ENCODE measurements at regions not wholly inside any gene's neighbourhood (a gene's known extent, or its start where the extent isn't known, plus 50 kb on each side); places are given as distances from the start of the nearest gene placed in this dataset.
"Not testable (repeated sequence)": the region's sequence is repeated elsewhere in the genome, so short reads cannot be mapped to it uniquely, and the experiment has no call there.

GRCh38 chr2:95755956-95756669, 164.3 kb downstream of the TRIM43 start:
- POLR2A ChIA-PET; H3K79me2 ChIP-seq (ENCODE audit: control insufficient read depth, insufficient read depth, low read length); intact Hi-C loops (cut with micrococcal nuclease); dilution Hi-C loops (cut with MboI; ENCODE audit: extremely low pct_ligation_motif_present, low sequenced_read_pairs); BruUV-seq (replicated peaks); H3K9me3 ChIP-seq (replicated peaks; ENCODE audit: control insufficient read depth, insufficient read depth, low read length); H3K4me1 ChIP-seq (ENCODE audit: control insufficient read depth, extremely low read depth, insufficient read depth, low read length); H3K4me3 ChIP-seq (replicated peaks in 1 of 3; ENCODE audit: insufficient read depth in 1 of 3, low read depth in 1 of 3, low read length in 3 of 3); H3K27me3 ChIP-seq (ENCODE audit: control insufficient read depth in 2 of 2, insufficient read depth in 2 of 2, low read length in 2 of 2); FAIRE-seq; DNase-seq (ENCODE audit: low read depth, low spot score); H3K9ac ChIP-seq (replicated peaks; ENCODE audit: extremely low read depth, insufficient read depth, low read length); H3K36me3 ChIP-seq (ENCODE audit: control insufficient read depth in 2 of 2, extremely low read depth in 1 of 2, insufficient read depth in 2 of 2, low read length in 2 of 2); H3K27ac ChIP-seq (ENCODE audit: insufficient read depth, low read depth, low read length); H3K4me2 ChIP-seq (ENCODE audit: insufficient read depth, low read length); H3K9me1 ChIP-seq (replicated peaks; ENCODE audit: control insufficient read depth, extremely low read depth, insufficient read depth, low read length); H4K20me1 ChIP-seq (replicated peaks; ENCODE audit: control insufficient read depth, extremely low read depth, insufficient read depth, low read length); H2AFZ ChIP-seq (ENCODE audit: low read depth, low read length); CTCF ChIA-PET: not testable (repeated sequence)

GRCh38 chr2:95757988-95758387, 166.2 kb downstream of the TRIM43 start:
- H3K79me2 ChIP-seq (ENCODE audit: control insufficient read depth, insufficient read depth, low read length), result no peaks in the 10 kb centered on the region
- H3K9me3 ChIP-seq (replicated peaks; ENCODE audit: control insufficient read depth, insufficient read depth, low read length), result no peaks in the 10 kb centered on the region
- H3K27me3 ChIP-seq (ENCODE audit: control insufficient read depth in 2 of 2, insufficient read depth in 2 of 2, low read length in 2 of 2), result no peaks in the 10 kb centered on the region
- no peaks in the 10 kb centered on the region for H3K36me3 ChIP-seq (ENCODE audit: control insufficient read depth in 2 of 2, extremely low read depth in 1 of 2, insufficient read depth in 2 of 2, low read length in 2 of 2)
- TF ChIP-seq JUN (IDR thresholded peaks at IDR 0.05; ENCODE audit: borderline replicate concordance, insufficient read depth, insufficient read length, low read depth) (no peak), EZH2 (IDR thresholded peaks at IDR 0.05; ENCODE audit: borderline replicate concordance, low read depth, low read length, severe bottlenecking) (no peak), POLR2AphosphoS5 (IDR thresholded peaks at IDR 0.05; ENCODE audit: insufficient read depth, low read depth, low read length) (no peak), FOS (IDR thresholded peaks at IDR 0.05; ENCODE audit: borderline replicate concordance, insufficient read depth, low read length) (no peak), GATA2 (IDR thresholded peaks at IDR 0.05; ENCODE audit: insufficient read depth, insufficient read length, low read depth, low read length) (no peak), MYC (IDR thresholded peaks at IDR 0.05; ENCODE audit: low read depth, low read length) (no peak), POLR2A (IDR thresholded peaks at IDR 0.05; ENCODE audit: low read depth, low read length) (no peak)
- TF ChIP-seq, protein P1, sequence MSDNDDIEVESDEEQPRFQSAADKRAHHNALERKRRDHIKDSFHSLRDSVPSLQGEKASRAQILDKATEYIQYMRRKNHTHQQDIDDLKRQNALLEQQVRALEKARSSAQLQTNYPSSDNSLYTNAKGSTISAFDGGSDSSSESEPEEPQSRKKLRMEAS (IDR thresholded peaks at IDR 0.05; ENCODE audit: insufficient read depth, insufficient read length), result no peak
- TF ChIP-seq, protein P2, sequence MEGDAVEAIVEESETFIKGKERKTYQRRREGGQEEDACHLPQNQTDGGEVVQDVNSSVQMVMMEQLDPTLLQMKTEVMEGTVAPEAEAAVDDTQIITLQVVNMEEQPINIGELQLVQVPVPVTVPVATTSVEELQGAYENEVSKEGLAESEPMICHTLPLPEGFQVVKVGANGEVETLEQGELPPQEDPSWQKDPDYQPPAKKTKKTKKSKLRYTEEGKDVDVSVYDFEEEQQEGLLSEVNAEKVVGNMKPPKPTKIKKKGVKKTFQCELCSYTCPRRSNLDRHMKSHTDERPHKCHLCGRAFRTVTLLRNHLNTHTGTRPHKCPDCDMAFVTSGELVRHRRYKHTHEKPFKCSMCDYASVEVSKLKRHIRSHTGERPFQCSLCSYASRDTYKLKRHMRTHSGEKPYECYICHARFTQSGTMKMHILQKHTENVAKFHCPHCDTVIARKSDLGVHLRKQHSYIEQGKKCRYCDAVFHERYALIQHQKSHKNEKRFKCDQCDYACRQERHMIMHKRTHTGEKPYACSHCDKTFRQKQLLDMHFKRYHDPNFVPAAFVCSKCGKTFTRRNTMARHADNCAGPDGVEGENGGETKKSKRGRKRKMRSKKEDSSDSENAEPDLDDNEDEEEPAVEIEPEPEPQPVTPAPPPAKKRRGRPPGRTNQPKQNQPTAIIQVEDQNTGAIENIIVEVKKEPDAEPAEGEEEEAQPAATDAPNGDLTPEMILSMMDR (IDR thresholded peaks at IDR 0.05; ENCODE audit: extremely low read depth in 1 of 2, insufficient read depth in 1 of 2, low read depth in 1 of 2, low read length in 2 of 2), result no peak
- H3K4me1 ChIP-seq (ENCODE audit: control insufficient read depth, extremely low read depth, insufficient read depth, low read length), result no peaks in the 10 kb centered on the region
- no peak overlapping the region for H3K4me2 ChIP-seq (ENCODE audit: insufficient read depth, low read length)
- no peaks in the 10 kb centered on the region for H3K9me1 ChIP-seq (replicated peaks; ENCODE audit: control insufficient read depth, extremely low read depth, insufficient read depth, low read length)
- CTCF ChIA-PET, result no interaction called here
- no peak overlapping the region for H3K9ac ChIP-seq (replicated peaks; ENCODE audit: extremely low read depth, insufficient read depth, low read length)
- dilution Hi-C loops (cut with MboI; ENCODE audit: extremely low pct_ligation_motif_present, low sequenced_read_pairs) (no loop called here), intact Hi-C loops (cut with micrococcal nuclease) (no loop called here)
- H3K4me3 ChIP-seq (replicated peaks in 1 of 3; ENCODE audit: insufficient read depth in 1 of 3, low read depth in 1 of 3, low read length in 3 of 3), result no peak overlapping the region
- DNase-seq (ENCODE audit: low read depth, low spot score) (no peak), FAIRE-seq (no peak)
- no peaks in the 10 kb centered on the region for H4K20me1 ChIP-seq (replicated peaks; ENCODE audit: control insufficient read depth, extremely low read depth, insufficient read depth, low read length)
- no TSS peak for BruUV-seq (replicated peaks)
- POLR2A ChIA-PET, result no interaction called here
- no peak overlapping the region for H2AFZ ChIP-seq (ENCODE audit: low read depth, low read length)
- H3K27ac ChIP-seq (ENCODE audit: insufficient read depth, low read depth, low read length), result no peak overlapping the region

Data from endothelial cell of umbilical vein (primary cell).